ENCODE measurements at regions not wholly inside any gene's neighbourhood (a gene's known extent, or its start where the extent isn't known, plus 50 kb on each side); places are given as distances from the start of the nearest gene placed in this dataset.
"Not testable (repeated sequence)": the region's sequence is repeated elsewhere in the genome, so short reads cannot be mapped to it uniquely, and the experiment has no call there.

GRCh38 chr17:13442361-13442760 lies 159.4 kb downstream of the HS3ST3A1 start:
- DNase-seq: no peak

GRCh38 chr17:13441873-13442272 lies 159.9 kb downstream of the HS3ST3A1 start:
- DNase-seq: no peak

DNA sequence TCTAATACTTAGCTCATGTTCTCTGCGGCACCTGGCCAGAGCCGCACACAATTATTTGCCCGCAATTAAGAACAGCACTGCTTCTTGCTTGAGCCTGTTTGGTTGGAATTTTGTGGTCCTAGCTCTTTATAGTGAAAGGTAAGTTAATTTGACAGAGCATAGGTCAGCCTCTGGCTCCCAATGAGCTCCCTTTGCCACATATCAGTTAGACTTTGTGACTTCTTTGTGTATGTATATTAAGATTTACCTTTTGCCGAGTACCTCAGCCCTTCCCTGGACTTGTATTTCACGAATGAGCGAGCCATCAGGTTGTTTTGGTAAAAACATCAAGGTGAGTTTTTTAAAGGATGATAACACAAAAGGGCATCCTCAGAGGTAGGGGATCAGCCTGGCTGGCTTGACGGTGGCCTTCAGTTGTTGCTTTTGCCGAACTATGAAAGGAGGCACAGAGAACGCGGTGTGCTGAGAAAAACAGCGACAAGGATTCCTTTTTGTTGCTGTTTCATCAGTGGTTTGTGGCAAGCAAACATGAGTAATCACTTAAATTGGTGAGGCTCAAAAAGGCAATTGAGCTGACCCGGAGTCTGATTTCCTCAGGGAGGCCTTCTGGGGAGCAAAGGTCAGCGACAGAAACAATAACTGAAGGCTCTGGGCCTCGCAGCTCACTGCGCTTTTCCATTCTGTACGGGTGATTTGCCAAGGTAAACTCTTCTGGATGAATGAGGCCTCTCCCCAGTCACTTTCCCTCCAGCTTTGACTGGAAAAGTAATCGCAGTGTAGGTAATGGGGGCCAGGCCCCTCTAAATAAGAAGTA lies 163.6 kb downstream of the HS3ST3A1 start:
- DNase-seq: no peak

GRCh38 chr17:13435230-13435629 lies 166.5 kb downstream of the HS3ST3A1 start:
- no peak for DNase-seq

- no peak for DNase-seq
Observed at GRCh38 chr17:13429201-13429600, 172.5 kb downstream of the HS3ST3A1 start.

GRCh38 chr17:13428611-13429042 lies 173.1 kb downstream of the HS3ST3A1 start:
- no peak for DNase-seq

DNA sequence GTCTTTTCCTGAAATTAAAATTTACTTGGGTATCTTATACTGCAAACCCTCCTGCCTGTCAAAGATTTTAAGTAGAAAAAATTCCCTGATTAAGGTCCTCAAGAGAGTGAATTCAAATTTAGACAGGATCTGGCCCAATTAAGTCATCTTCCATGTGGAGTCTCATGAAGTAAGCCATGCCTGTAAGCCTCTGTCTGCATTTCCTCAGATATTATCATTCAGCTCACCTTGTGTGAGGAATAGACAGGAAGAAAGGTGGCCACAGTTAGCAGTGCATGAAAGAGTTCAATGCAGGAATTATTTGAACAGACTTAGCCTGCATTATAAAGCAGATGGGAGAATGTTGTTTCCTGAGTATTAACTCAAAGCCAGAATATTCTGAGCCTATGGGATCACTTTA lies 174.7 kb downstream of the HS3ST3A1 start:
- DNase-seq: no peak

GRCh38 chr17:13425390-13425789 lies 176.3 kb downstream of the HS3ST3A1 start:
- DNase-seq: no peak

- DNase-seq: no peak
Observed at GRCh38 chr17:13421581-13422130, 180.1 kb downstream of the HS3ST3A1 start.

DNA sequence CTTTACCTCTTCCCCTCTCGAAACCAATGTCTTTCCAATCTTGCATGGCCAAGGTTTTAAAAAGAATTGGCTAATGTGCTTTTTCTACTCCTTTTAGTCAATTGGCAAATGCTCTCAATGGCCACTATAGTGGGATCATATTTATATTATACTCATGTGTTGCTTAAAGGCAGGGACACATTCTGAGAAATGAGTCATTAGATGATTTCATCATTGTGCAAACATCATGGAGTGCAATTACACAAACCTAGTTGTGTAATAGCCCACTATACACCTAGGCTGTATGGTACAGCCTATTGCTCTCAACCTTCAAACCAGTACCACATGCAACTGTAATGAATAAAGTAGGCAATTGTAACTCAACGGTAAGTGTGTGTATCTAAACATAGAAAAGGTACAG lies 180.9 kb downstream of the HS3ST3A1 start:
- no peak for DNase-seq

DNA sequence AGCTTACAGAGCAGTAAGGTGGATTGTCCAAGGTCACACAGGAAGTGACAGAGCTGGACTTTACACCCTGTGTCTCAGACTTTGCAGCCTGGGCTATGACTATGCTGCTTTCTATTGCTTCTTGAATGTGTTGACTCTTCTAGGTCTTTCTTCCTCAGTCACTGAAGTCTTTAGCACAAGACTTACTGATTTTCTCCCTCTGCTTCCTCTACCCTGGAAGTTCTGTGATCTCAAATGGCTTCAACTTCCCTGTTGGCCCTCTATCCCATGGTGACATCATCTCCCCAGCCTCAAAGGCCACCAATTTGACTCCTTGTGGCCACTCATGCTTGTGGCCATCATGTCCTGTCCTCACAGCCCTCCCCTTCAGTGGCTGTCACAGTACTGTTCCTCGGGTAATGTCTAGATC lies 181.3 kb downstream of the HS3ST3A1 start:
- no peak for DNase-seq

DNA sequence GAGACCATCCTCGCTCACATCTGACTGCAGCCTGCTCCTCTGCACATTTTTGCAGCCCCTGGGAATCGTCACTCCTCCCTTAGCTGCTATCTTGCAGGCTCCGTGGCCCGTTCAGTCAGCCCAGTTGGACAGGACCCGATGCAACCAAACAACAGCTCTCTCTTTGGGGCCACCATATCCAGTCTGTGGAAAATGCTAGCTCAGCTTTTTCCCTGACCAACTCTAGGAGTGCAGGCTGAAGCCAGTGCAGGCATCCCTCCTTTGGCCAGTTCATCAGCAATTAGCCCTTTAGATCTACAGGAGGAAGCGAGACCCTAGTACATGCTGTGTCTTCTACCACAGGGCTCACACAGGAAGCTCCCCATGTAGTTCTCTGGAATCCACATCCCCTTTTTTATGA lies 182.1 kb downstream of the HS3ST3A1 start:
- DNase-seq: no peak

- no peak for DNase-seq
Observed at GRCh38 chr17:13418891-13419290, 182.8 kb downstream of the HS3ST3A1 start.

GRCh38 chr17:13417381-13417950 lies 184.3 kb downstream of the HS3ST3A1 start:
- DNase-seq: no peak

DNA sequence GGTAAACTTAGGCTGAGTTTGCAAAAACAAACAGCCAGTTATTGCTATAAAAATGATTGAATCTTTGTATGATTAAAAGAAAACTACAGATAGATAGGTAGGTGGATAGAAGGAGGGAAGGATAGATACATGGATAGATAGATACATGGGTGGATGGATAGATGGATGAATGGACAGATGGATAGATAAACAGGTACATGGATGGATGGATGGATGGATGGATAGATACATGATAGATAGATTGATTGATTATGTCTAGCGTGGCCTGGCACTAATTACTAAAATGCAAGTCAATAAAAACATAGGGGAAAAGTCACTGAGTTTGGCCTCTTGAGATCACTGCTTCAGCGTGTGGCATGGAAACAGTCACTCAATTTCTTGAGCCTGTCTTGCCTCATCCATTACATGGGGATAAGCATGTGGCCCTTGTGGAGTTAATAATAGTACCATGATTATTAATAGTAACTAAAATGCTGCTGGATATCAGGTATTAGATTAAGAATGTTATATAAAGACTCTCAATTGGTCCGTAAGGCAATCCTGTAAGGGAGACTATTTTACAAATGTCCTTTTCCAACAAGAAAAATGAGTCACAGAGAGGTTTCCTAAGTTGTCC lies 184.9 kb downstream of the HS3ST3A1 start:
- no peak for DNase-seq

- DNase-seq: no peak
Observed at GRCh38 chr17:13415871-13416416, 185.8 kb downstream of the HS3ST3A1 start.

- not testable (repeated sequence) for DNase-seq
Observed at GRCh38 chr17:13415200-13415599, 186.5 kb downstream of the HS3ST3A1 start.

DNA sequence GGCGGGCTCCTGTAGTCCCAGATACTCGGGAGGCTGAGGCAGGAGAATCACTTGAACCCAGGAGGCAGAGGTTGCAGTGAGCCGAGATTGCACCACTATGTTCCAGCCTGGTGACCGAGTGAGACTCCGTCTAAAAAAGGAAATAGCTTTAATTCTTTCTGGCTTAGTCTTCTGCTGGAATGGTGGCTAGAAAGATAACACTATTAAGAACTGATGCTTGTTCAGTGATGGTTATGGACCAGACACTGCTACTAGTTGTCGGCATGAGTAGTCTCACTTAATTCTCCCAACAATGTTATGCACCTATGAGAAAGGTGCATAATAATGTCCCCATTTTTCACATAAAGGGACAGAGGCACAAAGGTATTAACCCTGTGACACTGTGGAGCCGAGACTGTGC lies 188.7 kb downstream of the HS3ST3A1 start:
- DNase-seq: no peak

DNA sequence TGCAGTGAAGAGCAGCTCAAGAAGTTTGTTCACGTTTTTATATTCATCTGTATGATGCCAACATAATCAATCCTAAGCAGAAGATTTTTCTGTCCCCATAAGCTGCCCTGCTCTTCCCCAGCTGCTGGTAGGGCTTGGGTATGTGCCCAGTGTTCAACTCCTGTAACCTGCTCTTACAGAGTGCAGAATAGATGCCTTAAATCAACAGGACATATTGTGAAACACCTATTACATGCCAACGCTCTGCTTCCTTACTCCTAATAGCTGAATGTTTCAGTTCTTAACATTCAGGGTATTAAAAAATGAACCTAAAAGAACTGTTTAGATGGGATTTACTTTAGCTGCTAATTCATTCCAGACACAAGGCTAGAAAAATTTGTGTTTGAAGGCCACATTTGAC lies 190.9 kb downstream of the HS3ST3A1 start:
- DNase-seq: no peak

- no peak for DNase-seq
Observed at GRCh38 chr17:13410214-13410613, 191.5 kb downstream of the HS3ST3A1 start.

- DNase-seq: no peak
Observed at GRCh38 chr17:13409455-13409854, 192.3 kb downstream of the HS3ST3A1 start.

- DNase-seq: no peak
Observed at GRCh38 chr17:13407381-13407780, 194.3 kb downstream of the HS3ST3A1 start.

GRCh38 chr17:13405807-13406206 lies 195.9 kb downstream of the HS3ST3A1 start:
- no peak for DNase-seq

DNA sequence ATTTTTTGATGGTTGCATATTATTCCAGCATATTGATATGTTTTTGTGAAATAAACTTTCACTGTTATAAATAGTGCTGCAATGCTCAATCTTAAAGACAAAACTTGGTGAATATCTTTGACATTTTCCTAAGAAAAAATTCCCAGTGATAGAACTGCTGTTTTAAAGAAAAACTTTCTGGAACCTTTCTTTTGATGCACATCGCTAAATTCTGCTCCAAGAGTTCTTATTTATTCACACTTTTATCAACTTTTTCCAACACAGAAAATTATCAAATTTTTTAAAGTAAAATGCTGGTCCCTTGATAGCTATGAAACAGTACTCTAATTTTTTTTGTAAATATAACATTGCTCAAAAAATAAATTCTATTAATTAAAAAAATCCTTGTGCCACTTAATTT lies 196.6 kb downstream of the HS3ST3A1 start:
- DNase-seq: no peak

All from NCI-H1417 (cell line).